ENCODE measurements at regions not wholly inside any gene's neighbourhood (a gene's known extent, or its start where the extent isn't known, plus 50 kb on each side); places are given as distances from the start of the nearest gene placed in this dataset.

DNA sequence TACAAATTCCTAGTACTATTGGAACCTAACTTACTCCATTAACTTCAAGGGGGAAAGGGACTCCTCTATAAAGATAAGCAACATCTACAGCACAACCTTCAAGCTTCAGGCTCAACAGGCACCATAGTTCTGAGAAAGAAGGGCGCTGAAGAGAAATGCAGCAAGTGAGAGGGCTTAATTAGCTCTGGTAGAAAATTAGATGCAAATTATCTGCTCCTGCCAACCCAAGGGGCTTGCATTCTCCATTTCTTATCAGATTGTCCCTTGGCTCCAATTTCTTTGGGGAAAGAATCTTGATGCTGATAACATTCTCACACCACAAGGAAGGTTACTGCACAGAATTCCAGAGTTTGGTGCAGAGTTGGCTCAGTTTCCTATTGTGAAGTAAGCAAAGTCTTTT, 214.6 kb downstream of the GABRG2 start:
- BruUV-seq (replicated peaks), result no TSS peak
- H3K9me3 ChIP-seq, result no peaks in the 10 kb centered on the region
- H3K4me1 ChIP-seq, result no peaks in the 10 kb centered on the region
- Mint-ChIP-seq H3K4me3 (ENCODE audit: unreplicated experiment) (no peak overlapping the region), H3K27me3 (ENCODE audit: insufficient read depth, unreplicated experiment) (peaks cover 3% of the 10 kb centered on the region), H3K4me1 (ENCODE audit: low read depth, unreplicated experiment) (no peaks in the 10 kb centered on the region), H3K9me3 (ENCODE audit: unreplicated experiment) (no peaks in the 10 kb centered on the region), H3K36me3 (ENCODE audit: insufficient read depth, unreplicated experiment) (no peaks in the 10 kb centered on the region), H3K27ac (ENCODE audit: unreplicated experiment) (no peak overlapping the region)
- DNase-seq, result no peak
- ChIA-PET CTCF (no interaction called here), POLR2A (no interaction called here)
- H3K4me3 ChIP-seq (ENCODE audit: low read depth, low read length), result no peak overlapping the region
- no peak for TF ChIP-seq CTCF (IDR thresholded peaks at IDR 0.05; ENCODE audit: insufficient read depth in 1 of 2, low read depth in 1 of 2, low read length in 1 of 2, severe bottlenecking in 1 of 2, unreplicated experiment in 1 of 2)
- H3K27me3 ChIP-seq (replicated peaks; ENCODE audit: control insufficient read depth, insufficient read depth, low read length), result no peaks in the 10 kb centered on the region
- intact Hi-C loops (cut with micrococcal nuclease; ENCODE audit: unreplicated experiment), result no loop called here
- H3K36me3 ChIP-seq (ENCODE audit: control insufficient read depth, insufficient read depth, low read length), result no peaks in the 10 kb centered on the region

- Mint-ChIP-seq H3K27me3 (ENCODE audit: insufficient read depth, unreplicated experiment) (peaks cover 3% of the 10 kb centered on the region), H3K27ac (ENCODE audit: unreplicated experiment) (no peak overlapping the region), H3K9me3 (ENCODE audit: unreplicated experiment) (no peaks in the 10 kb centered on the region), H3K36me3 (ENCODE audit: insufficient read depth, unreplicated experiment) (no peaks in the 10 kb centered on the region), H3K4me3 (ENCODE audit: unreplicated experiment) (no peak overlapping the region), H3K4me1 (ENCODE audit: low read depth, unreplicated experiment) (no peaks in the 10 kb centered on the region)
- CTCF ChIA-PET, result no interaction called here
- Histone ChIP-seq H3K4me1 (no peaks in the 10 kb centered on the region), H3K4me3 (ENCODE audit: low read depth, low read length) (no peak overlapping the region), H3K9me3 (no peaks in the 10 kb centered on the region), H3K36me3 (ENCODE audit: control insufficient read depth, insufficient read depth, low read length) (no peaks in the 10 kb centered on the region), H3K27me3 (replicated peaks; ENCODE audit: control insufficient read depth, insufficient read depth, low read length) (no peaks in the 10 kb centered on the region)
- DNase-seq, result no peak
- TF ChIP-seq CTCF (IDR thresholded peaks at IDR 0.05; ENCODE audit: insufficient read depth in 1 of 2, low read depth in 1 of 2, low read length in 1 of 2, severe bottlenecking in 1 of 2, unreplicated experiment in 1 of 2), result no peak
- intact Hi-C loops (cut with micrococcal nuclease; ENCODE audit: unreplicated experiment), result no loop called here
- BruUV-seq (replicated peaks), result no TSS peak
- POLR2A ChIA-PET, result no interaction called here
Measured at GRCh38 chr5:162283609-162284008, 216.0 kb downstream of the GABRG2 start.

DNA sequence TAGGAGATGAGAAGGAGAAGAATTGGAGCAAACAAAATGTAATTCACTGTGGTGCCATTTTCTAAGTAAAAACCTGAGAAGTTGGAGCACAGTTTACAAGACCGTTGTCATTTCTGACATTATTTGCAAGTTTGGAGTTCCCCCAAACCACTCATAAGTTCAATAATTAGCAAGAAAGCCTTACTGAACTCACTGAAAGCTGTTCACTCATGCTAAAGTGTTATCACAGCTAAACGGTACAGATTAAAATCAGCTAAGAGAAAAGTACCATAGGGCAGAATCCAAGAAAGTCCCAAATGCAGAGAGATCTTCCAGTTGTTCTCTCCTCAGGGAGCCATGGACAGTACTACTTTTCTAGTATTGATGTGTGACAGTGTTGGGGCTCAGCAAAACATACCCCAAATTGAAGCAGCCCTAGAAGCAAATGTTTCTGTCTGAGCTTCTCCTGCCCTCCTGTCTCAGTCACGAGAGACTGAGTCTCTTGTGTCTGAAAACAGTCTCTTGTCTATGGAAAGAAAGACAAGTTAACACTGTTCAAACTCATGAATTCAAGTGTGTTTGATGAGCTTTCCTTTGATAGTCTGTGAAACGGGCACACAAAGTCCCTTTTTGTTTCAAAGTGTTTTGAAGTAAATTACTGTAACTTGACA, 221.2 kb downstream of the GABRG2 start:
- CTCF ChIA-PET, result no interaction called here
- H3K27ac Mint-ChIP-seq (ENCODE audit: unreplicated experiment), result no peak overlapping the region
- POLR2A ChIA-PET, result no interaction called here

More for the DNA sequence above, 221.2 kb downstream of the GABRG2 start:
- H3K36me3 Mint-ChIP-seq (ENCODE audit: insufficient read depth, unreplicated experiment), result no peaks in the 10 kb centered on the region
- no peak overlapping the region for H3K4me3 Mint-ChIP-seq (ENCODE audit: unreplicated experiment)
- BruUV-seq (replicated peaks), result no TSS peak
- no peaks in the 10 kb centered on the region for H3K4me1 ChIP-seq
- DNase-seq, result no peak
- no peaks in the 10 kb centered on the region for H3K36me3 ChIP-seq (ENCODE audit: control insufficient read depth, insufficient read depth, low read length)
- no peak for TF ChIP-seq CTCF (IDR thresholded peaks at IDR 0.05; ENCODE audit: insufficient read depth in 1 of 2, low read depth in 1 of 2, low read length in 1 of 2, severe bottlenecking in 1 of 2, unreplicated experiment in 1 of 2)
- no peak overlapping the region for H3K4me3 ChIP-seq (ENCODE audit: low read depth, low read length)
- no peaks in the 10 kb centered on the region for H3K4me1 Mint-ChIP-seq (ENCODE audit: low read depth, unreplicated experiment)
- no peaks in the 10 kb centered on the region for H3K27me3 Mint-ChIP-seq (ENCODE audit: insufficient read depth, unreplicated experiment)
- intact Hi-C loops (cut with micrococcal nuclease; ENCODE audit: unreplicated experiment), result no loop called here
- H3K9me3 Mint-ChIP-seq (ENCODE audit: unreplicated experiment), result no peaks in the 10 kb centered on the region
- no peaks in the 10 kb centered on the region for H3K27me3 ChIP-seq (replicated peaks; ENCODE audit: control insufficient read depth, insufficient read depth, low read length)
- no peaks in the 10 kb centered on the region for H3K9me3 ChIP-seq

All from Caco-2 (cell line).